Stimulated activated CD4-positive, alpha-beta T cell treated with anti-CD3 and anti-CD28 coated beads, Interleukin-12 subunit alpha, Interleukin-12 subunit beta, amount 100 ng/mL, for 48 hours (primary cell): ENCODE measurements at regions not wholly inside any gene's neighbourhood (a gene's known extent, or its start where the extent isn't known, plus 50 kb on each side); places are given as distances from the start of the nearest gene placed in this dataset.
"Not testable (repeated sequence)": the region's sequence is repeated elsewhere in the genome, so short reads cannot be mapped to it uniquely, and the experiment has no call there.

Experiments used
- DNase-seq, 3 donors: peaks; one replicate each; pipeline ENCODE4 v3.0.0-alpha.2; 2020; ENCODE audit warnings: low read depth in 2 of 3, low spot score in 1 of 3

- DNase-seq: no peak
Observed at GRCh38 chr4:162847945-162848549, 318.6 kb downstream of the NAF1 start.

GRCh38 chr4:162841753-162842152 lies 324.9 kb downstream of the NAF1 start:
- DNase-seq: no peak

GRCh38 chr4:162839814-162840213 lies 326.9 kb downstream of the NAF1 start:
- DNase-seq: no peak

- DNase-seq: no peak
Observed at GRCh38 chr4:162838671-162839070, 328.0 kb downstream of the NAF1 start.

GRCh38 chr4:162837679-162838078 lies 329.0 kb downstream of the NAF1 start:
- DNase-seq: no peak

- no peak for DNase-seq
Observed at GRCh38 chr4:162837241-162837640, 329.4 kb downstream of the NAF1 start.

GRCh38 chr4:162836773-162837172 lies 329.9 kb downstream of the NAF1 start:
- DNase-seq: no peak

- not testable (repeated sequence) for DNase-seq
Observed at GRCh38 chr4:162836258-162836657, 330.4 kb downstream of the NAF1 start.

GRCh38 chr4:162830899-162831298 lies 335.8 kb downstream of the NAF1 start:
- DNase-seq: no peak

- DNase-seq: not testable (repeated sequence)
Observed at GRCh38 chr4:162817374-162817773, 349.3 kb downstream of the NAF1 start.

- no peak for DNase-seq
Observed at GRCh38 chr4:162804351-162804924, 362.3 kb downstream of the NAF1 start.

- DNase-seq: no peak
Observed at GRCh38 chr4:162803378-162803777, 363.3 kb downstream of the NAF1 start.

- no peak for DNase-seq
Observed at GRCh38 chr4:162797108-162797507, 369.6 kb downstream of the NAF1 start.

- DNase-seq: no peak
Observed at GRCh38 chr4:162793571-162793970, 373.1 kb downstream of the NAF1 start.

GRCh38 chr4:162793004-162793403 lies 373.7 kb downstream of the NAF1 start:
- no peak for DNase-seq

- DNase-seq: no peak
Observed at GRCh38 chr4:162791226-162791625, 375.5 kb downstream of the NAF1 start.

- no peak for DNase-seq
Observed at GRCh38 chr4:162787120-162787519, 379.6 kb downstream of the NAF1 start.

GRCh38 chr4:162782778-162783525 lies 383.7 kb downstream of the NAF1 start:
- DNase-seq: no peak

GRCh38 chr4:162782096-162782777 lies 384.5 kb downstream of the NAF1 start:
- no peak for DNase-seq

GRCh38 chr4:162770761-162771490 lies 395.8 kb downstream of the NAF1 start:
- DNase-seq: no peak

- no peak for DNase-seq
Observed at GRCh38 chr4:162767083-162767482, 399.6 kb downstream of the NAF1 start.
